Gastroesophageal sphincter (tissue), 3 donors: ENCODE measurements at regions not wholly inside any gene's neighbourhood (a gene's known extent, or its start where the extent isn't known, plus 50 kb on each side); places are given as distances from the start of the nearest gene placed in this dataset.

ENCODE experiments used
- CTCF ChIP-seq, 4 experiments: fragments of 200-600 bp in 2 of 4; fragments of 450-650 bp in 2 of 4; sonication (generic) in 1 of 4; IDR thresholded peaks; one replicate each; pipeline ENCODE4 v1.5.1; 2017 to 2019; ENCODE audit warnings: antibody characterized with exemption in 4 of 4, mild to moderate bottlenecking in 2 of 4, moderate library complexity in 2 of 4
- POLR2A ChIP-seq, 2 donors: fragments of 450-650 bp; IDR thresholded peaks; one replicate each; pipeline ENCODE4 v1.6.1; 2017; ENCODE audit warnings: antibody characterized with exemption in 2 of 2, mild to moderate bottlenecking in 2 of 2, moderate library complexity in 1 of 2
- POLR2AphosphoS5 ChIP-seq: sonication (generic); formaldehyde crosslinking; IDR thresholded peaks from one replicate; pipeline ENCODE4 v1.6.1; 2017; ENCODE audit warnings: antibody characterized with exemption

GRCh38 chr11:10975287-10975721 is 117.5 kb upstream of the ZBED5 start:
- TF ChIP-seq CTCF (IDR thresholded peaks at IDR 0.05): no peak
- no peak for TF ChIP-seq POLR2AphosphoS5
- TF ChIP-seq POLR2A (IDR thresholded peaks at IDR 0.05): no peak
